HepG2 (cell line): ENCODE measurements at regions not wholly inside any gene's neighbourhood (a gene's known extent, or its start where the extent isn't known, plus 50 kb on each side); places are given as distances from the start of the nearest gene placed in this dataset.
A peak's percentile ranks its signal among the peaks of the same experiment; 100 is the strongest.

Source experiments
- AGO2 ChIP-seq: fragments of 200-400 bp; formaldehyde crosslinking; optimal IDR thresholded peaks from 2 replicates; pipeline ENCODE3; 2017; ENCODE audit warnings: mild to moderate bottlenecking, low read depth, low read length, moderate library complexity
- BHLHE40 ChIP-seq: IDR thresholded peaks from 2 replicates; pipeline ENCODE4 v1.6.1; 2011; ENCODE audit warnings: low read length, improper control_type of control experiment
- CEBPB ChIP-seq: IDR thresholded peaks from 2 replicates; pipeline ENCODE4 v1.6.1; 2011; ENCODE audit warnings: low read depth, low read length, improper control_type of control experiment, borderline replicate concordance
- IRX3 ChIP-seq: sonication (generic); formaldehyde crosslinking; IDR thresholded peaks from 2 replicates; pipeline ENCODE4 v1.8.1; 2023; ENCODE audit warnings: mild to moderate bottlenecking, low read depth, missing genetic modification reagents, borderline replicate concordance
- SNAI1 ChIP-seq: sonication (generic); formaldehyde crosslinking; IDR thresholded peaks from 2 replicates; pipeline ENCODE4 v1.5.0; 2020; ENCODE audit warnings: mild to moderate bottlenecking, missing genetic modification reagents, borderline replicate concordance
- TGIF2 ChIP-seq: IDR thresholded peaks from 2 replicates; pipeline ENCODE4 v1.6.1; 2016; ENCODE audit warnings: control low read depth, missing compliant biosample characterization
- TOPORS ChIP-seq: sonication (generic); formaldehyde crosslinking; IDR thresholded peaks from 2 replicates; pipeline ENCODE4 v1.8.0; 2023; ENCODE audit warnings: mild to moderate bottlenecking, missing genetic modification reagents
- ZBTB21 ChIP-seq: sonication (generic); formaldehyde crosslinking; IDR thresholded peaks from 2 replicates; pipeline ENCODE4 v1.4.0; 2020; ENCODE audit warnings: missing genetic modification reagents
- ZNF83 ChIP-seq: sonication (generic); formaldehyde crosslinking; IDR thresholded peaks from 2 replicates; pipeline ENCODE4 v1.4.0; 2020; ENCODE audit warnings: missing genetic modification reagents, mild to moderate bottlenecking, borderline replicate concordance
- ZNF878 ChIP-seq: sonication (generic); formaldehyde crosslinking; IDR thresholded peaks from 2 replicates; pipeline ENCODE4 v1.8.1; 2023; ENCODE audit warnings: mild to moderate bottlenecking, missing genetic modification reagents, moderate library complexity
- ZSCAN21 ChIP-seq: sonication (generic); formaldehyde crosslinking; IDR thresholded peaks from 2 replicates; pipeline ENCODE4 v1.8.0; 2022; ENCODE audit warnings: mild to moderate bottlenecking, missing genetic modification reagents, moderate library complexity, borderline replicate concordance
- TF ChIP-seq, protein P1 (sequence below): IDR thresholded peaks from 2 replicates; pipeline ENCODE4 v1.6.1; 2018; ENCODE audit warnings: missing genetic modification reagents, mild to moderate bottlenecking, missing compliant biosample characterization
- TF ChIP-seq, protein P2 (sequence below): sonication (generic); formaldehyde crosslinking; IDR thresholded peaks from 2 replicates; pipeline ENCODE4 v1.4.0; 2020; ENCODE audit warnings: missing genetic modification reagents
- TF ChIP-seq, protein P3 (sequence below): IDR thresholded peaks from 2 replicates; pipeline ENCODE4 v1.6.1; 2012; ENCODE audit warnings: low read depth, low read length, improper control_type of control experiment
- TF ChIP-seq, protein P4 (sequence below): sonication (generic); formaldehyde crosslinking; conservative IDR thresholded peaks from 2 replicates; pipeline ENCODE4 v1.5.0; 2020; ENCODE audit warnings: missing genetic modification reagents
- TF ChIP-seq, protein P5 (sequence below): IDR thresholded peaks from 2 replicates; pipeline ENCODE4 v1.6.1; 2016; ENCODE audit warnings: mild to moderate bottlenecking
- TF ChIP-seq, protein P6 (sequence below): sonication (generic); formaldehyde crosslinking; IDR thresholded peaks from 2 replicates; pipeline ENCODE4 v1.9.0; 2021; ENCODE audit warnings: missing genetic modification reagents, borderline replicate concordance
- TF ChIP-seq, protein P7 (sequence below): sonication (generic); formaldehyde crosslinking; IDR thresholded peaks from 2 replicates; pipeline ENCODE4 v1.4.0; 2020; ENCODE audit warnings: mild to moderate bottlenecking, missing genetic modification reagents, borderline replicate concordance

DNA sequence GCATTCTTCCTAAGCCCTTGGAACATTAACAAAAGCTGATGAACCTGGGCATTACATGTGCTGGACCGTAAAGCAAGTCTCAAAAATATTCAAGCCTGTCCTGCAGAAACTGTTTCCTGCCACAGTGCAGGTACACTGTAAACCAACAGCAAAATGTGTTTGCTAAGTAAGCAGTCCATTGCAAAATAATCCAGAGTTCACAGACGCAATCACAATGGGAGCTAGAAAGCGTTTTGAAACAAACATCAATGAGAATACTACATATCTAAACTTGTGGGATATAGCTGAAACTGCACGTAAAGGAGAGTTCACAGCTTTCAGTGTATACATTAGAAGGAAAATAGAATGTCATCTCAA, 61.6 kb downstream of the RGS12 start (continued):
- TF ChIP-seq, protein P1, sequence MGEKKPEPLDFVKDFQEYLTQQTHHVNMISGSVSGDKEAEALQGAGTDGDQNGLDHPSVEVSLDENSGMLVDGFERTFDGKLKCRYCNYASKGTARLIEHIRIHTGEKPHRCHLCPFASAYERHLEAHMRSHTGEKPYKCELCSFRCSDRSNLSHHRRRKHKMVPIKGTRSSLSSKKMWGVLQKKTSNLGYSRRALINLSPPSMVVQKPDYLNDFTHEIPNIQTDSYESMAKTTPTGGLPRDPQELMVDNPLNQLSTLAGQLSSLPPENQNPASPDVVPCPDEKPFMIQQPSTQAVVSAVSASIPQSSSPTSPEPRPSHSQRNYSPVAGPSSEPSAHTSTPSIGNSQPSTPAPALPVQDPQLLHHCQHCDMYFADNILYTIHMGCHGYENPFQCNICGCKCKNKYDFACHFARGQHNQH, result peak; percentile 98
- TF ChIP-seq, protein P2, sequence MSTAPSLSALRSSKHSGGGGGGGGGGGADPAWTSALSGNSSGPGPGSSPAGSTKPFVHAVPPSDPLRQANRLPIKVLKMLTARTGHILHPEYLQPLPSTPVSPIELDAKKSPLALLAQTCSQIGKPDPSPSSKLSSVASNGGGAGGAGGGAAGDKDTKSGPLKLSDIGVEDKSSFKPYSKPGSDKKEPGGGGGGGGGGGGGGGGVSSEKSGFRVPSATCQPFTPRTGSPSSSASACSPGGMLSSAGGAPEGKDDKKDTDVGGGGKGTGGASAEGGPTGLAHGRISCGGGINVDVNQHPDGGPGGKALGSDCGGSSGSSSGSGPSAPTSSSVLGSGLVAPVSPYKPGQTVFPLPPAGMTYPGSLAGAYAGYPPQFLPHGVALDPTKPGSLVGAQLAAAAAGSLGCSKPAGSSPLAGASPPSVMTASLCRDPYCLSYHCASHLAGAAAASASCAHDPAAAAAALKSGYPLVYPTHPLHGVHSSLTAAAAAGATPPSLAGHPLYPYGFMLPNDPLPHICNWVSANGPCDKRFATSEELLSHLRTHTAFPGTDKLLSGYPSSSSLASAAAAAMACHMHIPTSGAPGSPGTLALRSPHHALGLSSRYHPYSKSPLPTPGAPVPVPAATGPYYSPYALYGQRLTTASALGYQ (CRISPR knock-in tag), result peak; percentile 89
- no peak for TF ChIP-seq TOPORS (CRISPR knock-in tag)
- TF ChIP-seq AGO2, result no peak
- no peak for TF ChIP-seq BHLHE40
- TF ChIP-seq CEBPB, result peak; percentile 99
- TF ChIP-seq SNAI1 (CRISPR knock-in tag), result peak; percentile 47; the same call in 1 of the 2 replicates
- TF ChIP-seq, protein P3, sequence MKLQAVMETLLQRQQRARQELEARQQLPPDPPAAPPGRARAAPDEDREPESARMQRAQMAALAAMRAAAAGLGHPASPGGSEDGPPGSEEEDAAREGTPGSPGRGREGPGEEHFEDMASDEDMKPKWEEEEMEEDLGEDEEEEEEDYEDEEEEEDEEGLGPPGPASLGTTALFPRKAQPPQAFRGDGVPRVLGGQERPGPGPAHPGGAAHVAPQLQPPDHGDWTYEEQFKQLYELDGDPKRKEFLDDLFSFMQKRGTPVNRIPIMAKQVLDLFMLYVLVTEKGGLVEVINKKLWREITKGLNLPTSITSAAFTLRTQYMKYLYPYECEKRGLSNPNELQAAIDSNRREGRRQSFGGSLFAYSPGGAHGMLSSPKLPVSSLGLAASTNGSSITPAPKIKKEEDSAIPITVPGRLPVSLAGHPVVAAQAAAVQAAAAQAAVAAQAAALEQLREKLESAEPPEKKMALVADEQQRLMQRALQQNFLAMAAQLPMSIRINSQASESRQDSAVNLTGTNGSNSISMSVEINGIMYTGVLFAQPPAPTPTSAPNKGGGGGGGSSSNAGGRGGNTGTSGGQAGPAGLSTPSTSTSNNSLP, result peak; percentile 94
- TF ChIP-seq, protein P4, sequence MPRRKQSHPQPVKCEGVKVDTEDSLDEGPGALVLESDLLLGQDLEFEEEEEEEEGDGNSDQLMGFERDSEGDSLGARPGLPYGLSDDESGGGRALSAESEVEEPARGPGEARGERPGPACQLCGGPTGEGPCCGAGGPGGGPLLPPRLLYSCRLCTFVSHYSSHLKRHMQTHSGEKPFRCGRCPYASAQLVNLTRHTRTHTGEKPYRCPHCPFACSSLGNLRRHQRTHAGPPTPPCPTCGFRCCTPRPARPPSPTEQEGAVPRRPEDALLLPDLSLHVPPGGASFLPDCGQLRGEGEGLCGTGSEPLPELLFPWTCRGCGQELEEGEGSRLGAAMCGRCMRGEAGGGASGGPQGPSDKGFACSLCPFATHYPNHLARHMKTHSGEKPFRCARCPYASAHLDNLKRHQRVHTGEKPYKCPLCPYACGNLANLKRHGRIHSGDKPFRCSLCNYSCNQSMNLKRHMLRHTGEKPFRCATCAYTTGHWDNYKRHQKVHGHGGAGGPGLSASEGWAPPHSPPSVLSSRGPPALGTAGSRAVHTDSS (CRISPR knock-in tag), result no peak
- TF ChIP-seq, protein P5, sequence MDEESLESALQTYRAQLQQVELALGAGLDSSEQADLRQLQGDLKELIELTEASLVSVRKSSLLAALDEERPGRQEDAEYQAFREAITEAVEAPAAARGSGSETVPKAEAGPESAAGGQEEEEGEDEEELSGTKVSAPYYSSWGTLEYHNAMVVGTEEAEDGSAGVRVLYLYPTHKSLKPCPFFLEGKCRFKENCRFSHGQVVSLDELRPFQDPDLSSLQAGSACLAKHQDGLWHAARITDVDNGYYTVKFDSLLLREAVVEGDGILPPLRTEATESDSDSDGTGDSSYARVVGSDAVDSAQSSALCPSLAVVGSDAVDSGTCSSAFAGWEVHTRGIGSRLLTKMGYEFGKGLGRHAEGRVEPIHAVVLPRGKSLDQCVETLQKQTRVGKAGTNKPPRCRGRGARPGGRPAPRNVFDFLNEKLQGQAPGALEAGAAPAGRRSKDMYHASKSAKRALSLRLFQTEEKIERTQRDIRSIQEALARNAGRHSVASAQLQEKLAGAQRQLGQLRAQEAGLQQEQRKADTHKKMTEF (CRISPR knock-in tag), result peak; percentile 91
- no peak for TF ChIP-seq ZNF83 (CRISPR knock-in tag)
- TF ChIP-seq, protein P6, sequence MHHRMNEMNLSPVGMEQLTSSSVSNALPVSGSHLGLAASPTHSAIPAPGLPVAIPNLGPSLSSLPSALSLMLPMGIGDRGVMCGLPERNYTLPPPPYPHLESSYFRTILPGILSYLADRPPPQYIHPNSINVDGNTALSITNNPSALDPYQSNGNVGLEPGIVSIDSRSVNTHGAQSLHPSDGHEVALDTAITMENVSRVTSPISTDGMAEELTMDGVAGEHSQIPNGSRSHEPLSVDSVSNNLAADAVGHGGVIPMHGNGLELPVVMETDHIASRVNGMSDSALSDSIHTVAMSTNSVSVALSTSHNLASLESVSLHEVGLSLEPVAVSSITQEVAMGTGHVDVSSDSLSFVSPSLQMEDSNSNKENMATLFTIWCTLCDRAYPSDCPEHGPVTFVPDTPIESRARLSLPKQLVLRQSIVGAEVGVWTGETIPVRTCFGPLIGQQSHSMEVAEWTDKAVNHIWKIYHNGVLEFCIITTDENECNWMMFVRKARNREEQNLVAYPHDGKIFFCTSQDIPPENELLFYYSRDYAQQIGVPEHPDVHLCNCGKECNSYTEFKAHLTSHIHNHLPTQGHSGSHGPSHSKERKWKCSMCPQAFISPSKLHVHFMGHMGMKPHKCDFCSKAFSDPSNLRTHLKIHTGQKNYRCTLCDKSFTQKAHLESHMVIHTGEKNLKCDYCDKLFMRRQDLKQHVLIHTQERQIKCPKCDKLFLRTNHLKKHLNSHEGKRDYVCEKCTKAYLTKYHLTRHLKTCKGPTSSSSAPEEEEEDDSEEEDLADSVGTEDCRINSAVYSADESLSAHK, result no peak
- 0 out of 2 replicates have a peak, but pooled peaks have one; percentile 34 for TF ChIP-seq ZBTB21 (CRISPR knock-in tag)
- TF ChIP-seq ZSCAN21 (CRISPR knock-in tag), result 0 out of 2 replicates have a peak, but pooled peaks have one; percentile 46
- TF ChIP-seq IRX3 (CRISPR knock-in tag), result no peak
- TF ChIP-seq TGIF2 (CRISPR knock-in tag), result peak; percentile 91
- no peak for TF ChIP-seq ZNF878 (CRISPR knock-in tag)
- TF ChIP-seq, protein P7, sequence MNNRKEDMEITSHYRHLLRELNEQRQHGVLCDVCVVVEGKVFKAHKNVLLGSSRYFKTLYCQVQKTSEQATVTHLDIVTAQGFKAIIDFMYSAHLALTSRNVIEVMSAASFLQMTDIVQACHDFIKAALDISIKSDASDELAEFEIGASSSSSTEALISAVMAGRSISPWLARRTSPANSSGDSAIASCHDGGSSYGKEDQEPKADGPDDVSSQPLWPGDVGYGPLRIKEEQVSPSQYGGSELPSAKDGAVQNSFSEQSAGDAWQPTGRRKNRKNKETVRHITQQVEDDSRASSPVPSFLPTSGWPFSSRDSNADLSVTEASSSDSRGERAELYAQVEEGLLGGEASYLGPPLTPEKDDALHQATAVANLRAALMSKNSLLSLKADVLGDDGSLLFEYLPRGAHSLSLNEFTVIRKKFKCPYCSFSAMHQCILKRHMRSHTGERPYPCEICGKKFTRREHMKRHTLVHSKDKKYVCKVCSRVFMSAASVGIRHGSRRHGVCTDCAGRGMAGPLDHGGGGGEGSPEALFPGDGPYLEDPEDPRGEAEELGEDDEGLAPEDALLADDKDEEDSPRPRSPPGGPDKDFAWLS (CRISPR knock-in tag), result no peak
